ENCODE measurements at regions not wholly inside any gene's neighbourhood (a gene's known extent, or its start where the extent isn't known, plus 50 kb on each side); places are given as distances from the start of the nearest gene placed in this dataset.

DNA sequence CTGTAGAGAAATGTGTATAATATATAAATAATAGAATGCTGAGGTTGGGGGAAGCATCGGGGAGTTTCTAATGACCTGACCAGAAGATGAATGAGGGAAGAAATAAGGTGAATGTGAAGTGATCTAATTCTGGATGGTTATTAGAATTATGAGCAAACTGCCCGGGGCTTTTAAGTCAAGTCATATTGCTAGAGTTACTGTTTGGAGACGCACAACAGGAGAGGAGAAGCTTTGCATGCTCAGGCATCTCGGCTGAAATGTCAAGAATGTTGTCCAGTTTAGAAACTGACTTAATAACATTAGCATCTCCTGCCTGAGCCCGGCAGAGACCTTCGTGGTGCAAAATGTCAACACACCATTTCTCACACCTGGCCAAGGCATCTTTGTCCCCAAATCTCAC, 119.1 kb downstream of the RRAGC start:
- Histone ChIP-seq H3K56ac (ENCODE audit: low read length) (no peak overlapping the region), H3K9ac (ENCODE audit: low read length) (no peak overlapping the region), H2BK120ac (ENCODE audit: low read depth, low read length) (no peak overlapping the region), H3K27ac (ENCODE audit: low read depth, low read length) (no peak overlapping the region), H4K5ac (ENCODE audit: low read length) (no peak overlapping the region), H3K18ac (ENCODE audit: low read length) (peak overlapping the region; percentile 6), H2BK5ac (ENCODE audit: low read length) (no peak overlapping the region), H3K4me2 (ENCODE audit: low read length) (no peak overlapping the region), H3K79me1 (ENCODE audit: low read length) (no peaks in the 10 kb centered on the region), H4K8ac (ENCODE audit: low read depth, low read length) (no peak overlapping the region), H2BK15ac (replicated peaks; ENCODE audit: low read depth) (no peak overlapping the region), H3K36me3 (ENCODE audit: control insufficient read depth, insufficient read depth, low read length) (no peaks in the 10 kb centered on the region), H3K4me3 (ENCODE audit: low read length) (no peak overlapping the region), H3K4me1 (ENCODE audit: control insufficient read depth, low read depth, low read length) (peaks cover 4% of the 10 kb centered on the region), H3K23ac (ENCODE audit: low read length) (peak overlapping the region; percentile 95), H3K79me2 (ENCODE audit: control insufficient read depth, insufficient read depth, low read length) (no peaks in the 10 kb centered on the region), H3K27me3 (ENCODE audit: insufficient read depth, low read length, poor library complexity) (no peaks in the 10 kb centered on the region), H3K4ac (ENCODE audit: low read depth, low read length) (no peak overlapping the region), H2AK5ac (ENCODE audit: low read length) (no peak overlapping the region)
- DNase-seq: peak; percentile 48
- no CpG with 5 or more reads among the region's 6 CpGs for WGBS (ENCODE audit: extremely low coverage, insufficient coverage, low lambda C conversion rate)

DNA sequence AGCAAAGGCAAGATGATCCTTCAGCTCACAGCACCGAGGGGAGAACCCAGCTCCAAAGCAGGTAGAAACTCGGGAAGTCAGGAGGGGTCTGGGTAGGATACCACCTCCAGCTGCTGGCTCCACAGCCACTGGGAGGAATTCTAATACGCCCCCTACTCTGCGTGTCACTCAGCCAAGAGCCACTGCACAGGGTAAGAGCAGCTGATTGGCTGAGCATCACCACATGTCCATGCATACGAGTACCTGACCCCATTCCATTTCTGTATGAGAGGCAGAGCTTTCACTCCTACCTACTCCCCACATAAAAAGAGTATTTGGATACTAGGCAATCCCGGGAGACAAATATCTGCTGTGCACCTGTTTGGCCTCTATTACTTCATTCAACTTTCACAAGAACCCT, 121.4 kb downstream of the RRAGC start:
- no peak overlapping the region for H4K5ac ChIP-seq (ENCODE audit: low read length)
- no peaks in the 10 kb centered on the region for H3K27me3 ChIP-seq (ENCODE audit: insufficient read depth, low read length, poor library complexity)
- H3K4me3 ChIP-seq (ENCODE audit: low read length): no peak overlapping the region
- no peak overlapping the region for H3K23ac ChIP-seq (ENCODE audit: low read length)
- H4K8ac ChIP-seq (ENCODE audit: low read depth, low read length): no peak overlapping the region
- H3K27ac ChIP-seq (ENCODE audit: low read depth, low read length): no peak overlapping the region
- H2BK120ac ChIP-seq (ENCODE audit: low read depth, low read length): no peak overlapping the region
- WGBS (ENCODE audit: extremely low coverage, insufficient coverage, low lambda C conversion rate): no CpG with 5 or more reads among the region's 6 CpGs
- H3K79me2 ChIP-seq (ENCODE audit: control insufficient read depth, insufficient read depth, low read length): no peaks in the 10 kb centered on the region
- H3K36me3 ChIP-seq (ENCODE audit: control insufficient read depth, insufficient read depth, low read length): no peaks in the 10 kb centered on the region
- H3K4me2 ChIP-seq (ENCODE audit: low read length): no peak overlapping the region
- H3K4ac ChIP-seq (ENCODE audit: low read depth, low read length): no peak overlapping the region
- H3K4me1 ChIP-seq (ENCODE audit: control insufficient read depth, low read depth, low read length): peaks cover 4% of the 10 kb centered on the region
- no peak overlapping the region for H3K18ac ChIP-seq (ENCODE audit: low read length)
- H2AK5ac ChIP-seq (ENCODE audit: low read length): no peak overlapping the region
- no peak for DNase-seq
- H3K56ac ChIP-seq (ENCODE audit: low read length): no peak overlapping the region
- no peak overlapping the region for H3K9ac ChIP-seq (ENCODE audit: low read length)
- H2BK5ac ChIP-seq (ENCODE audit: low read length): no peak overlapping the region
- no peak overlapping the region for H2BK15ac ChIP-seq (replicated peaks; ENCODE audit: low read depth)
- no peaks in the 10 kb centered on the region for H3K79me1 ChIP-seq (ENCODE audit: low read length)

DNA sequence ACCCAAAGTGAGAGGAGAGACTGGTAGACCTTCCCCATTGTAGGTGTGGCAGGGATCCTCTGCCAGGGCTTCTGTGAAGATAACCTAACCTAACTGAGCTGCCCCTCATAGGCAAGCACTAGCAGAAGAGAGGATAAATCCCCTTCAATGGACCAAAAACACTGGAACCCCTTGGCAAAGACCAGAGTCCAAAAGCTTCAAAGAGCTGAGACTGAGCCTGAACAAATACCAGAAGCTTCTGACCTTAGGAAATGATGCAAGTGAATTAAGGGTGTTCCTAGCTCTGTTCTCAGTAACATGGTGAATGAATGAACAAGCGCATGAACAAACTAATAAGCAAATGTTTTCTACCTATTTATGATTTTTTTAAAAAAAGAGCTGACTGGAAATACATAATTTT, 123.2 kb downstream of the RRAGC start:
- H3K18ac ChIP-seq (ENCODE audit: low read length): no peak overlapping the region
- no peak overlapping the region for H3K4me3 ChIP-seq (ENCODE audit: low read length)
- no peak overlapping the region for H4K5ac ChIP-seq (ENCODE audit: low read length)
- H3K36me3 ChIP-seq (ENCODE audit: control insufficient read depth, insufficient read depth, low read length): no peaks in the 10 kb centered on the region
- no CpG with 5 or more reads among the region's 1 CpG for WGBS (ENCODE audit: extremely low coverage, insufficient coverage, low lambda C conversion rate)
- H3K27me3 ChIP-seq (ENCODE audit: insufficient read depth, low read length, poor library complexity): no peaks in the 10 kb centered on the region
- no peak overlapping the region for H2AK5ac ChIP-seq (ENCODE audit: low read length)
- no peak for DNase-seq
- no peak overlapping the region for H4K8ac ChIP-seq (ENCODE audit: low read depth, low read length)
- H3K56ac ChIP-seq (ENCODE audit: low read length): no peak overlapping the region
- no peak overlapping the region for H3K4me2 ChIP-seq (ENCODE audit: low read length)
- no peak overlapping the region for H3K27ac ChIP-seq (ENCODE audit: low read depth, low read length)
- H2BK15ac ChIP-seq (replicated peaks; ENCODE audit: low read depth): no peak overlapping the region
- H2BK5ac ChIP-seq (ENCODE audit: low read length): no peak overlapping the region
- H2BK120ac ChIP-seq (ENCODE audit: low read depth, low read length): no peak overlapping the region
- H3K23ac ChIP-seq (ENCODE audit: low read length): no peak overlapping the region
- no peak overlapping the region for H3K9ac ChIP-seq (ENCODE audit: low read length)
- no peak overlapping the region for H3K4ac ChIP-seq (ENCODE audit: low read depth, low read length)
- no peaks in the 10 kb centered on the region for H3K79me2 ChIP-seq (ENCODE audit: control insufficient read depth, insufficient read depth, low read length)
- H3K79me1 ChIP-seq (ENCODE audit: low read length): no peaks in the 10 kb centered on the region
- H3K4me1 ChIP-seq (ENCODE audit: control insufficient read depth, low read depth, low read length): peaks cover 4% of the 10 kb centered on the region

DNA sequence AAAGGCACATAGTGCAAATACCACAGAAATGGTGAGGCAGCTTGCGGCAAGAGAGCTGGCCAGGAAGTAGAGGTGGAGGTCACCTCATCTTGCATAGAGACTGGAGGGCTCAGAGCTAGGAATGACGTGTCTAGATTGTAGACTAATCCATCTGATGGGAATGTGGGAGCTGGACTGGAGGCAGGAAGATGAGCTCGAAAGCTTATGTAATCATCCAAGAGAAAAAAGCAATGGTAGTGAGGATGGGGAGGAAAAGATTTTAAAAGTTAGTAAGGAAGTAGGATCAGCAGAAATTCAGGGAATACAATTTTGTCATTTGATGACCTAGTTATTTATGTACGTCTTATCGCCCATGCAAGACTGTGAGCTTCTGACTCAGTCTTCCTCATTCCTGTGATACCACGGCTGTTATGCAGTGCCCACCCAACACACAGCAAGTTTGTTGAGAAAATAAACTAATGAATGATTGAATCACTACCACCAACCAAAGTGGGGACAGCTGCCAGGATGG, 123.9 kb downstream of the RRAGC start:
- Histone ChIP-seq H3K4ac (ENCODE audit: low read depth, low read length) (no peak overlapping the region), H3K36me3 (ENCODE audit: control insufficient read depth, insufficient read depth, low read length) (no peaks in the 10 kb centered on the region), H4K5ac (ENCODE audit: low read length) (no peak overlapping the region), H3K9ac (ENCODE audit: low read length) (no peak overlapping the region), H3K56ac (ENCODE audit: low read length) (no peak overlapping the region), H3K27ac (ENCODE audit: low read depth, low read length) (no peak overlapping the region), H3K23ac (ENCODE audit: low read length) (no peak overlapping the region), H3K79me2 (ENCODE audit: control insufficient read depth, insufficient read depth, low read length) (no peaks in the 10 kb centered on the region), H3K27me3 (ENCODE audit: insufficient read depth, low read length, poor library complexity) (no peaks in the 10 kb centered on the region), H2BK15ac (replicated peaks; ENCODE audit: low read depth) (no peak overlapping the region), H3K4me3 (ENCODE audit: low read length) (no peak overlapping the region), H3K4me2 (ENCODE audit: low read length) (no peak overlapping the region), H4K8ac (ENCODE audit: low read depth, low read length) (no peak overlapping the region), H3K18ac (ENCODE audit: low read length) (no peak overlapping the region), H2AK5ac (ENCODE audit: low read length) (no peak overlapping the region), H2BK5ac (ENCODE audit: low read length) (no peak overlapping the region), H3K79me1 (ENCODE audit: low read length) (no peaks in the 10 kb centered on the region), H2BK120ac (ENCODE audit: low read depth, low read length) (no peak overlapping the region), H3K4me1 (ENCODE audit: control insufficient read depth, low read depth, low read length) (peaks cover 2% of the 10 kb centered on the region)
- no peak for DNase-seq
- no CpG with 5 or more reads among the region's 6 CpGs for WGBS (ENCODE audit: extremely low coverage, insufficient coverage, low lambda C conversion rate)

DNA sequence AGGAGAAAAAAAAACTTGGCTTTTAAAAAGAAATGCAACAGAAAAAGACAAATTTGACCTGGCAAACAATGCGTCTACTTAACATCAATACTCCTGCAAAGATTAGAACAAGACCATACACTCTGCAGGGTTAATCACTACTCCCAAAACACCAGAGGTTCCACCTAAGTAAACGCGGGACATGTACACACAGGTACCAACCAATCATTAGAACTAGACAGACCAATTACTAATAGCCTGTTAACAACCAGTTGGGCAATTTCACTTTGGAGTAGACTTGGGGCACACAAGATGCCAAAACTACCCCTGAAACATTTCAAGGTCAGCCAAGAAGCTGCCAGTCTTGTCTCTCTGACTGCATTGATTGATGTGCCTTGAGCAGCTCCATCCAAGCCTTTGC, 125.8 kb downstream of the RRAGC start:
- DNase-seq: no peak
- Histone ChIP-seq H3K79me2 (ENCODE audit: control insufficient read depth, insufficient read depth, low read length) (no peaks in the 10 kb centered on the region), H4K5ac (ENCODE audit: low read length) (no peak overlapping the region), H3K27ac (ENCODE audit: low read depth, low read length) (no peak overlapping the region), H3K4me2 (ENCODE audit: low read length) (no peak overlapping the region), H2BK15ac (replicated peaks; ENCODE audit: low read depth) (no peak overlapping the region), H3K56ac (ENCODE audit: low read length) (no peak overlapping the region), H3K36me3 (ENCODE audit: control insufficient read depth, insufficient read depth, low read length) (no peaks in the 10 kb centered on the region), H3K4me3 (ENCODE audit: low read length) (no peak overlapping the region), H3K4me1 (ENCODE audit: control insufficient read depth, low read depth, low read length) (no peaks in the 10 kb centered on the region), H3K27me3 (ENCODE audit: insufficient read depth, low read length, poor library complexity) (no peaks in the 10 kb centered on the region), H4K8ac (ENCODE audit: low read depth, low read length) (no peak overlapping the region), H2BK5ac (ENCODE audit: low read length) (no peak overlapping the region), H3K9ac (ENCODE audit: low read length) (no peak overlapping the region), H3K79me1 (ENCODE audit: low read length) (no peaks in the 10 kb centered on the region), H3K18ac (ENCODE audit: low read length) (no peak overlapping the region), H2BK120ac (ENCODE audit: low read depth, low read length) (no peak overlapping the region), H3K23ac (ENCODE audit: low read length) (no peak overlapping the region), H2AK5ac (ENCODE audit: low read length) (no peak overlapping the region), H3K4ac (ENCODE audit: low read depth, low read length) (no peak overlapping the region)
- WGBS (ENCODE audit: extremely low coverage, insufficient coverage, low lambda C conversion rate): no CpG with 5 or more reads among the region's 3 CpGs
